ENCODE measurements at regions not wholly inside any gene's neighbourhood (a gene's known extent, or its start where the extent isn't known, plus 50 kb on each side); places are given as distances from the start of the nearest gene placed in this dataset.

- TF ChIP-seq, protein P1, sequence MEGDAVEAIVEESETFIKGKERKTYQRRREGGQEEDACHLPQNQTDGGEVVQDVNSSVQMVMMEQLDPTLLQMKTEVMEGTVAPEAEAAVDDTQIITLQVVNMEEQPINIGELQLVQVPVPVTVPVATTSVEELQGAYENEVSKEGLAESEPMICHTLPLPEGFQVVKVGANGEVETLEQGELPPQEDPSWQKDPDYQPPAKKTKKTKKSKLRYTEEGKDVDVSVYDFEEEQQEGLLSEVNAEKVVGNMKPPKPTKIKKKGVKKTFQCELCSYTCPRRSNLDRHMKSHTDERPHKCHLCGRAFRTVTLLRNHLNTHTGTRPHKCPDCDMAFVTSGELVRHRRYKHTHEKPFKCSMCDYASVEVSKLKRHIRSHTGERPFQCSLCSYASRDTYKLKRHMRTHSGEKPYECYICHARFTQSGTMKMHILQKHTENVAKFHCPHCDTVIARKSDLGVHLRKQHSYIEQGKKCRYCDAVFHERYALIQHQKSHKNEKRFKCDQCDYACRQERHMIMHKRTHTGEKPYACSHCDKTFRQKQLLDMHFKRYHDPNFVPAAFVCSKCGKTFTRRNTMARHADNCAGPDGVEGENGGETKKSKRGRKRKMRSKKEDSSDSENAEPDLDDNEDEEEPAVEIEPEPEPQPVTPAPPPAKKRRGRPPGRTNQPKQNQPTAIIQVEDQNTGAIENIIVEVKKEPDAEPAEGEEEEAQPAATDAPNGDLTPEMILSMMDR (conservative IDR thresholded peaks at IDR 0.05; ENCODE audit: low read length), result no peak
- TF ChIP-seq EZH2phosphoT487 (IDR thresholded peaks at IDR 0.05; ENCODE audit: borderline replicate concordance), result no peak
Measured at GRCh38 chr9:134591082-134591571, 50.5 kb upstream of the COL5A1 start.
